HEK293T (cell line): ENCODE measurements at regions not wholly inside any gene's neighbourhood (a gene's known extent, or its start where the extent isn't known, plus 50 kb on each side); places are given as distances from the start of the nearest gene placed in this dataset.

ENCODE experiments used
- FOXA1 ChIP-seq: fragments of 450-650 bp; IDR thresholded peaks from 2 replicates; pipeline ENCODE4 v1.6.1; 2016; ENCODE audit warnings: mild to moderate bottlenecking
- FOXK2 ChIP-seq: fragments of 450-650 bp; IDR thresholded peaks from 2 replicates; pipeline ENCODE4 v1.6.1; 2016; ENCODE audit warnings: mild to moderate bottlenecking
- SP1 ChIP-seq: fragments of 450-650 bp; IDR thresholded peaks from 2 replicates; pipeline ENCODE4 v1.6.1; 2017

DNA sequence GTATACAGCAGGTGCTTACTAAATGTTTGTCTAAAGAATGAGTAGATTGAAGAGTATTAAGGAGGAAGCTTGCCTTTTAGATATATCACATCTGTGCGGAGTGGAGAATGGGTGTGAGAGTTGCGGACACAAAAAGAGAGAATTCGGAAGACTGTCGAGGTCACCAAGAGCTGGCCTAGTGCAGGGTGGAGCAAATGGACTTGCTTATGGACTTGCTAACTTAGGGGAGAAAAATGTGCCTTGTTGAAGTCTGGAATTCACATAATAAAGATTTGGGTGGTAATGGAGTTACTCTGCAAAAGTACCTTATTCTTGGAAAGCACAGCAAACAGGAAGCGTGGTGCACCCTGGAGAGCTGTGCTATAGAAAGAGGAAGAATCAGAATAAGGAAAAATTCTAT is 361.7 kb downstream of the PRDM2 start:
- TF ChIP-seq FOXK2: no peak
- TF ChIP-seq SP1: no peak
- no peak for TF ChIP-seq FOXA1
